Islet of Langerhans (tissue), 1 donor: ENCODE measurements at regions not wholly inside any gene's neighbourhood (a gene's known extent, or its start where the extent isn't known, plus 50 kb on each side); places are given as distances from the start of the nearest gene placed in this dataset.

Source experiments
- FAIRE-seq: peaks from one replicate; lab custom pipeline; 2011; peaks lifted over from hg19 to GRCh38; lab: Jason Lieb, UNC

GRCh38 chr16:35170610-35171009 is 1711.2 kb downstream of the TP53TG3F start:
- no peak for FAIRE-seq

DNA sequence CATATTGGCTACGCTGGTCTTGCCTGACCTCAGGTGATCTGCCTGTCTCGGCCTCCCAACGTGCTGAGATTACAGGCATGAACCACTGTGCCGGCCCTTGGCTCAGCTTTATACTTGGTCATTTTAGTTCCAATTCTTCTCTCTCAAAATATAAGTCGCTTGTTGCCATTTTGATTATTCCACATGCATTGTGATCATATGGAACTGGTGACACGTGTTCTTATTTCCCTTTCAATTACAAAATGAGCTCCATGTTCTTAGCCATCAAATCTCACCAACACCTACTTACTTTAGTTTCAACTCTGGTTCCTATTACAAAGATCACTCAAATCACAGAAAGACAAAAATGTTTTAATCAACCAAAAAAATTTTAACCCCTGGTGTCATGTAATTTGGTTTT is 1711.7 kb downstream of the TP53TG3F start:
- FAIRE-seq, result no peak

DNA sequence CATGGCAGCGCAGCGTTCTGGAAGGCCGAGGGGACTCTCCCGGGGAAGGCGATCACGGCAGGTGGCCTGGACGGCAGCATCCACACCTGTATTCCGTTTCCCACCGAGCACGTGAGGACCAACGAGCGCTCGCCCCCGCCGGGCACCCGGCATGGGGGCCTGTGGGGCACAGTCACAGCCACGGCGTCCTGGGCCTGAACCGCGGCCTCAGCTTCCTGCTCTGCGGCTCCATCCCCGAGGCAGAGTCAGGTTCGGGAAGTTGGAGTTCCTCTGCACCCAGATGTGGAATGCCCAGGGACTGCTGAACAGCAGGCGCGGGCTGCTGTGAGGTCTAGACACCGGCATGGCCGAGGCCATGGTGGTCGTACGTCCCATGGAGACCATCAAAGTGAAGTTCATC is 1713.9 kb downstream of the TP53TG3F start:
- FAIRE-seq, result no peak

DNA sequence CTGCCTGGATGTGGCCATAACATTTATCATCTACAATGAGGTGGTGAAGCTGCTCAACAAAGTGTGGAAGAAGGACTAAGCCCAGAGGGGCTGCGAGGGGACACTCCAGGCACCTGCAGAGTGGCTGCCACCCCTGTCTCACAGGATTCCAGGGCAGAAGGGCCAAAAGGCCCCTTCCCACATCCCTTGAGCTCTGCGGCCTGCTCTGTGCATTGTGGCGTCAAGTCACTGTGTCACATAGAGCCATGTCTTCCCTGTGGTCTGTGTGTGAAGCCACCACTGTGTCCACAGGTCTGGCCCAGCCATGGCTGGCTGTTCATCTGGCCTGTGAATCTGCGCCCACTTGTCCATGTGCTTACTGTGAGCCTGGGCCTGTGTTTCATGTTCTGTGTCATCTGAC is 1714.6 kb downstream of the TP53TG3F start:
- FAIRE-seq, result no peak

DNA sequence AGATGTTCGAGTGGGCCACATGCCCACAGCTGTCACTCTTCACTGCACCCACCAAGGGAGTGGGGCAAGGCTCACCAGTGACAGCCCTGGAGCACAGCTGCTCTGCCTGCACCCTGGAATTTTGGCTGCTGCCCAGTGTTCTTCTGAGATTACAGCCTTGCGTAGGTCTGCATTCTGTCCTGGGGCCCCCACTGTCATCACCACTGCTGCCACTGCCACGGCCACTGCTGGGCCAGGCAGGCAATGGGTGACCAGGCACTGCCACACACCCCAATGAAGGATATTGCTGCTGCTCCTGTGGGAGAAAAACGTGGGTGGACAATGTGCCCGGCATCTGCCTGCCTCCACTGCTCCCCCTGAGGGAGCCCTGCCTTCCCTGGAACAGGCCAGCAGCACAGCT is 1717.0 kb downstream of the TP53TG3F start:
- no peak for FAIRE-seq

DNA sequence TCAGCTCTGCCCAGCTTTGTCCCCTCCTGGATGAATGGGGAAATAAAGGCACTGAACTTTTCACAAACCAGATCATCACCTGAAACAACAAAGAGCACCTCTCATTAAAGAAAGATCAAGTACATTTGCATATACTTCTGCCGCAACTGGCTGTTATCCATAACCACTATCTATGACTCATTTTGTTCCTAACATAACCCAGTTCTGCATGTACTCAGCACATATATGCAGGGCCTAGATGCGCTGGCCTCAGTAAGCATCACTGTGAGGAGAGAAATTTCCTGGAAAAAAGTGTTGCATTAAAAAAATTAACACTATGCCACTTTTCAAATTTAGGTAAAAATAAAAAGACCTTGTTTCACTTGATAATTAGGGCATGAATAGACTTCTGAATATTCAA is 1718.4 kb downstream of the TP53TG3F start:
- no peak for FAIRE-seq

DNA sequence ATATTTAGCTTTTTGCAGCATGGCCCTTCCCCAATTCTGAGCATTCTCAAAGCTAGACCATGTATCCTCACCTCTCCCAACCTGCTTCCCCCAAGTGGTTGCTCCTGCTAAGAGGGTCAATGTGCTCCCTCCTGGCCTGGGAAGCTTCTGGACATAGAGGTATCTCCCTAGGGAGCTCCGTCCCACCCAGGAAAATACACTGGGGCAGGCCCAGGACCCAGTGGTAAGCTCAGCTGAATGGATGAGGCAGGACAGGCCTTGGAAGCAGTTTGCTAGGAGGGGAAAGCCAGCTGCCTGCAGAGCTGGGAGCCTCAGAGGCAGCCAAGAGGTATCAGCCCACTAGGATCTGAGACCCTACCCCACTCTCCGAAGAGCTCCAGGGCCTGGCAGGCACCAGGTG is 1721.6 kb downstream of the TP53TG3F start:
- no peak for FAIRE-seq

DNA sequence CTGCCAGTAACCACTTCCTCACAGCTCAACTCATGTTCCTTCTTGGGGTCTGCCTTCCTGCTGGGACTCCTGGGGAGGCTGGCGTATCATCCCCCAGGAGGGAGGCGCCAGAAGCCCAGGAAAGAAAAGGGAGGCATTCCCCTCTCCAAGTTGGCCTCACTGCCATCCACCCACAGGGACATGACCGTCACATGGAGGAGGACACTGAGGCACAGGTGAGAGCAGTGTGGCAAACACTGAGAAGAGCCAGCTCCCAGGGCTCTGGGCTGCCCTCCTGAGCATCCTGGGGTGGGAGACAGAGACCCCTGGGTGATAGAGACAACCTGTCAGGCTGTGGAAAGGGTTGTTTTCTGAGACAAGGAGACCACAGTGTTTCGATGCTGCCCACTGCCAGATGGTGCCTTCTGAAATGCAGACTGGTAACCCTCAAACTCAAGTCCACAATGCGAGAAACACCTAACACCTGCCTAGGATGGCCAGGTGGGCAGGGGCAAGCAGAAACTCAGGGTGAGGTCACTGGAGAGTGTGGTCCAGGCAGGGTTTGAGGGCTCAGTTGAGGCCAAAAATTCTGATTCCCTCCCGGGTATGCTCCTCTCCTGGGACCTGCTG is 1722.1 kb downstream of the TP53TG3F start:
- no peak for FAIRE-seq

DNA sequence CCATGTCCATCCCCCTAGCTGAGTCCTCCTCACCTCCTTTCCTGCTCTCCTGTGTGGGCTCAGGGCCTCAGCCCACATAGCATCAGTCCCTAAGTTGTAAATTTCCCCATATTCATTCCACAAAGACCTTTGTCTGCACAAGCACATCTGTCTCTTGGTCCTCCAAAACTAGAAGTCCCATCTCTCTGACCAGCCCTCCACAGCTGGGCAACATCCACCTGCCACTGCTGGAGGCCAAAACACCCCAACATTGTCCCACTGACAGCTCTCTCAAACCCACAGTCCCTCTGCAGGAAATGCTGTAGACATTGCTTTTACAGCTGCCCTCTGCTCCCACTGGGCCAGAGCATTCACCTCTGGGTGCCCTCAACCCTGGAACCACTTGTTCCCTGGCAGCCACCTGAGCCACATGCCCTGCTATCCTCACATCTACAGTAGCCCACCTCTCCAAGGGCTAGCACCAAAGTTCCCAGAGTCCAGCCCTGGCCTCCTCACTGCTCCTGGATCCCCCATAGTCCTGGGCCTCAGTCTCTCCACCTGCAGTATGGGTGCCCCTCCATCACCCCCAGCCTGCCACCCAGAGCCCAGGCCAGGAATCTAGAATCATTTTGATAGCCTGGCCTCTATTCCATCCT is 1722.7 kb downstream of the TP53TG3F start:
- no peak for FAIRE-seq

DNA sequence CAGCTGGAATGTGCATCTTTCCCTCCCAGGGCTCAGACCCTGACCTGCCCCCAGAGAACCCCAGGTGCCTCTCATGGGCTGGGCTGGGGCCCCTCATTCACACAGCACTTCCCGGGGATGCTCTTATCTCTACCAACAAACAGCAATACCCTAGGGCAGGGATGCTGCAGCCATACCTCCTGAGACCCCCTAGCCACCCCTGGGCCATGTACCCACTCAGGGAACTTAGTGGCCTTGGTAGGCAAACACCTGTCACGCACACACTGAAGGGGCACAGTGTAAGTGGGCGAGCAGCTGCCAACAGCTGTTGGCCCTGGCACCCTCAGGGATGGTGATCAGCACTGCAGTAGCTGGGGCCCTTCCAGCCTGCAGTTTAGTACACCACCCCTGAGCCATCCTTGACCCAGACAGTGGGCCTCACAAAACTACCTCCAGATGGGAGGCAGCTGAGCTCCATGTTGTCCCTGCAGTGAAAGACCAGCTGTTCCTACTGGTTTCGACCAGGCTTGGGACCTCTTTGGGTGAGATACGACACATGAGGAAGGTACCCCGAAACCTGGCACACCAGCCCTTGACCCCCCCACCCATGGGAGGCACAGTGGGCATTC is 1723.6 kb downstream of the TP53TG3F start:
- no peak for FAIRE-seq

DNA sequence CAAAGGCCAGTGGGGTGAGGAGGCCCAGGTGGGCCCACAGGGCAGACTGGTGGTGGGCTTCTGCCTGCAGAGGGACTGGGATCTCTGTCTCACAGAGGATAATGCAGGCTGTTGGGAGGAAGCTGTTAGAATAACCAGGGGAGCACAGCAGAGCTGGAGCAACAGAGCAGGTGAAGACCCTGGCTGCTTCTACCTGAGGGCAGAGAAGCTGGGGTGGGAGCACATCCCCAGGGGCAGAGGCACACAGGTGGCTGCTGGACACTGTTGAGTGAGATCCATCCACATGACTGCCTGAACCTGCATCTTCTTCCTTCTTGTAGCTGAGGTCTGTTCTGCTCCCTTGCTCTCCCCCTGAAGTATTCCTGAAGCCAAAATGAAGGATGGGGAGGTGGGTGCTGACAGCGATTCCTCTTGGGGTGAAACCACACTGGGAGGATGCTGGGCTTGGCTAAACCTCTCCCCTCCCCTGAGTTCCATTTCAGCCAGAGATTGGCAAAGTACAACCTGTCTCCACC is 1725.0 kb downstream of the TP53TG3F start:
- FAIRE-seq, result no peak

DNA sequence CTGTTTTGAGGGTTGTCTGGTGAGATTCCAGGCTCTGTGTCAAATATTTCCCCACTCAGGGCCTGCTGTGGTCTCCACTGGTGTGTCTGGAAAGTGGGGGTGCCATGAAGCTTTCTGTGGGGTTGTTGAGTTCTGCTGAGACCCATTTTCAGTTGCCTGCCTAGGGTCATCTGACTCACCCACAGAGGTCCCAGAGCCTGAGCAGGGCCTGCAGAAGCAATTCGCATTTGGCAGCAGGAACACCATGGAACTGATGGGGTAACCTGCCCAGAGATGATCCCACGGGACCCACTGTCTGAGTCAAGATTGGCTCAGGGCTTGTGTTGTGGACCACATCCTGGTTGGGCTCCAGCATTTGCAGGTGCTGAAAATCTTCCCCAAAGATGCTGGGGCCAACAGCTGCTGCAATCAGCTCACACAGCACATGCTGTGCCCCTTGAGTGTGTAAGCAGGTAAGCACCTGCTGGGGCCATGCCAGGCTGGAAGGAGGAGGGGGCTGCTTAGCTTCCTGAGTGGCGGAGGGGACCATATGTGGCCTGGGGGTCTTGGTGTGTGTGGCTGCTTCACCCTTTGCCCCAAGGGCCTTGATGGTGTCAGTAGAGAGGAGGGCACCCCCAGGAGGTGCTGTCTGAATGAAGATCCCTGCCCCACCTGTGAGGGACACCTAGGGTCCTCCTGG is 1726.1 kb downstream of the TP53TG3F start:
- FAIRE-seq, result no peak

DNA sequence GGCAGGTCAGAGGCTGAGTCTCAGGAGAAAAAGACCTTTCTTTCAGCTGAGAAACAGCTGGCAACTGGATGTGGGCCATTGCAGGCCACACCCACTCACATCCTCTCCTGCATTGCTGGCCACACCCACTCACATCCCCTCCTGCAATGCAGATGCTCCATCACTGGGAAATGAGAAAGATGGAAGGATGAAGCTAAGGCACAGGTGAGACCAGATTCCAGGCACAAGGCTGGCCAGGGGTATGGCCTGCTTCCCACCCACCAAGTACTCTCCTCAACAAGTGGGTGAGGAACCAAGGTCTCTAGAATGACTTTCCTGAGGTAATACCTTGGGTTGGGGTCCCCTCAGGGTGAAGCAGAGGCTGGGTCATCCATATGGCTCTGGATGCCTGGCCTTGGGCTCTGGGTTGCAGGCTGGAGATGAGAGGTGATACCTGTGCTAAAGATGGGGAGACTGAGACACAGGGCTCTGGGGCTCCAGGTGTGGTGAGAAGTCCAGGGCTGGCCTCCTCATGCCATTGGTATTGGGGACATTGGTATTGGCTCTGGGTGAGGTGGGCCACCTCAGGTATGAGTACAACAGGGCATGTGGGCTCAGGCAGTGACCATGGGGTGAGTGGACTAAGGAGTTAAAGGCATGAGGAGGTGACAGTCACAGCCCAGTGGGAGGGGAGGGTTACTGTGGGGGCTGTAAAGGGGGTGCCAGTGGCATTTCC is 1726.8 kb downstream of the TP53TG3F start:
- no peak for FAIRE-seq

GRCh38 chr16:35187665-35188225 is 1728.3 kb downstream of the TP53TG3F start:
- no peak for FAIRE-seq

GRCh38 chr16:35188288-35189155 is 1729.1 kb downstream of the TP53TG3F start:
- FAIRE-seq, result no peak

DNA sequence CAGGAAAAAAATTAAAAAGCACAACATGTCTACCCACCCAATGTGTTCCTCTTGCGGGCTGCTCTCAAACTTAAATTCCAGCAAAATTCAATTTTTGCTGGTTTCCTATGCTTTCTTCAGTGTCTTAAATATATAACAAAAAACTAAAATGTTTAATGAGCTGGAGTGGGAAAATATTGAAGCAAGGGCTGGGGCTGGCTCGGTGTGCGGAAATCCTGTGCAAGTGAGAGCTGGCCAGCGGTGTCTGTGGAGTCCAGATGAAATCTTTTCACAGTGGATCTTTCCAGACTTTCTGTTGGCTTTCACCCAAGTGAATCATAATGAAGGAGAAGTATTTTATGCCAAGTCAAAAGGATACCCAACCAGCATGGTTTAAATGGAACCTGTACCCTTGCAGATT is 1733.6 kb downstream of the TP53TG3F start:
- no peak for FAIRE-seq

DNA sequence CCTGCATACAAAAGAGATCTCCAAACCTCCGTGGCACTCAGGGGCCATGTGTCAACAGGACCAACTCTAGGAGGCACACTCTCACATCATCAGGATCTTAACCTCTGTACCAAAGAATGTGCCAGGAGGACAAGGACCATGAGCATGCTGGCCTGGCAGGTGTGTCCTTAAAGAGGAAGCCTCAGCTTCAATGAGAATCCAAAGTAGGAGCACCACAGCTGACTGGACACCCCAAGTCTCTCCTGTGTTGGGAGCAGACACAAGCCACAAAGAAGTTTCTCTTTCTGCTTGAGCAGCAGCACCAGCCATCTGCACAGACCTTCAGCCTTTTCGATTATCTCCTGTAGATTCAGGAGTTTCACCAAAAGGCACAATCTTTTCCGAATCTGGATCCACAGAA is 1734.5 kb downstream of the TP53TG3F start:
- FAIRE-seq, result no peak

DNA sequence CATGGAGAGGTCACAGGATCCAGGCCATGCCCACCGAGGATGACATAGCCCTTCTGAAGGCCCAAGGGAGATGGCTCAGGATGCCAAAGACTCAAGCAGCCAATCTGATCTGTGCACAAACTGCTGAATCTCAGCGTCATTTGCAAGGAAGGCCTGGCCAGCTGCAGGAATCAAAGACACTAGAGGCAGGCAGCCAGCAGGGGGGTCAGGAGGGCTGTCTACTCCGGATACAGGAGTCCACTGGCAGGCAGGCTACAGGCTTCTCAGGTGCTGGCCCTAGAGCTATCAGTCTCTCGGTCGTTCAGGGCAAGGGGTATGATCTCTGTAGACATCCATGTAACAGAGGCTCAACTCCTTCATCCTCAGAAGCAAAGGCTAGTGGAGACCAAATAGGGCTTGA is 1735.3 kb downstream of the TP53TG3F start:
- FAIRE-seq, result no peak

- FAIRE-seq, result no peak
Observed at GRCh38 chr16:35195173-35195863, 1735.9 kb downstream of the TP53TG3F start.

DNA sequence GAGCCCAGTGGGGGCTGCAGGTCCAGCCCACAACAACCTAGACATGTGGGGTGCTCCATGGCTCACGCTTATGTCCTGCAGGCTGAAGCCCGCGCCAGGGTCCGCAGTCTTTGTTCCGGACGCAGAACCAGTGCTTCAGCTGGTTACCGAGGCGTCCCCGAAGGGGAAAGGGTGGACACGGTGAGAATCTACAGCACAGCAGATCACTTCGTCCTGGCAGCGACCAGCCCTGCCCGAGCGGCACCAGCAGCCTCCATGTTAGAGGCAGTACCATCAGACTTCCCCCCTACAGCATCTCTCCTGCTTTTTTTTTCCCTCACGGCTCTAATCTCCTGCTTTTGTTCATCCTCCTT is 1736.4 kb downstream of the TP53TG3F start:
- FAIRE-seq, result no peak

DNA sequence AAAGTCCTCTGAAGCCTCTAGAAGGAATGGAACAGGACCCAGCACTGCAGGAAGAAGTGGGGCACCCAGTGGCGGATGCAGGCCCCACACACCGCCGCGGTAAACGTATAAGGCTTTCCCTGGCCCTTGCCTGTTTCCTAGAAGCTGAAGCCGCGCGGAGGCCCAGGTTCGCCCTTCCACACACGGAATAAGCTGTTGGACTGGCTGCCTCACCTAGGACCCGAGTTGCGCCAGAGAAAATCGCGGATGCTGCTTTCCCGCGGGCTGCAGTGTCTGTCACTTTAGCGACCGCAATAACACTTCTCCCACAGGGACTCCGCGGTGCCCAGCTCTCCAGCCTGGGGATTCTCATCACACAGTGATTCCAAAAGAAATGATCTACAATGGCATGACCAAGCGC is 1736.9 kb downstream of the TP53TG3F start:
- FAIRE-seq, result no peak
